Esophagus muscularis mucosa (tissue), 4 donors: ENCODE measurements at regions not wholly inside any gene's neighbourhood (a gene's known extent, or its start where the extent isn't known, plus 50 kb on each side); places are given as distances from the start of the nearest gene placed in this dataset.

ENCODE experiments used
- CTCF ChIP-seq, 3 experiments: fragments of 200-600 bp in 2 of 3; fragments of 450-650 bp in 1 of 3; sonication (generic) in 2 of 3; IDR thresholded peaks; one replicate each; pipeline ENCODE4 v1.5.1; 2017 to 2019; ENCODE audit warnings: antibody characterized with exemption in 3 of 3, mild to moderate bottlenecking in 2 of 3, moderate library complexity in 1 of 3
- EP300 ChIP-seq: sonication (generic); formaldehyde crosslinking; IDR thresholded peaks from one replicate; pipeline ENCODE4 v1.6.1; 2017; ENCODE audit warnings: antibody characterized with exemption
- POLR2A ChIP-seq: fragments of 450-650 bp; IDR thresholded peaks from one replicate; pipeline ENCODE4 v1.6.1; 2017; ENCODE audit warnings: antibody characterized with exemption, moderate library complexity, mild to moderate bottlenecking, low read depth

GRCh38 chr9:42386477-42386876, 203.0 kb downstream of the SPATA31A6 start:
- no peak for TF ChIP-seq POLR2A
- TF ChIP-seq EP300 = no peak
- no peak for TF ChIP-seq CTCF (IDR thresholded peaks at IDR 0.05)
